Fibroblast of skin of left biceps (primary cell): ENCODE measurements at regions not wholly inside any gene's neighbourhood (a gene's known extent, or its start where the extent isn't known, plus 50 kb on each side); places are given as distances from the start of the nearest gene placed in this dataset.
A peak's percentile ranks its signal among the peaks of the same experiment; 100 is the strongest.

Source experiments
- DNase-seq, 2 experiments: peaks; one replicate each; pipeline ENCODE4 v3.0.0-alpha.2; 2013; ENCODE audit warnings: low read depth in 2 of 2

DNA sequence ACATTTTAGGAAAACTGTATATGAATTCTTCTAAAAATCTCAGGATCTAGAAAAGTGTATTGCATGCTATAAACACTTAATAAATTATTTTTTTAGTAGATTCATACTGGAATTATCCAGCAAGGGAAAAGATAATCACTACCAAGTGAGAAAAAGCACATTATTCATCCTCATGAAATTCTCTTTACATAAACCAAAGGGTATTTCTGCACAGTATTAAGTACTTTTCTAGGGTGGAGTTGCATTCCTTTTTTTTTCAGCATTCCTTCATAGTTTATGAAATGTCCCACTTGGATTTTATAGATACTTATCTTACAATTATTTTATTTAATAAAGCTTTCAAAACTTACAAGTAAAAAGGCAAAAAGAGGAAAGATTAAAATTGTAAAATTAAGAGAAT lies 403.3 kb downstream of the HGF start:
- DNase-seq, result peak in 1 of 2 experiments; percentile 5

DNA sequence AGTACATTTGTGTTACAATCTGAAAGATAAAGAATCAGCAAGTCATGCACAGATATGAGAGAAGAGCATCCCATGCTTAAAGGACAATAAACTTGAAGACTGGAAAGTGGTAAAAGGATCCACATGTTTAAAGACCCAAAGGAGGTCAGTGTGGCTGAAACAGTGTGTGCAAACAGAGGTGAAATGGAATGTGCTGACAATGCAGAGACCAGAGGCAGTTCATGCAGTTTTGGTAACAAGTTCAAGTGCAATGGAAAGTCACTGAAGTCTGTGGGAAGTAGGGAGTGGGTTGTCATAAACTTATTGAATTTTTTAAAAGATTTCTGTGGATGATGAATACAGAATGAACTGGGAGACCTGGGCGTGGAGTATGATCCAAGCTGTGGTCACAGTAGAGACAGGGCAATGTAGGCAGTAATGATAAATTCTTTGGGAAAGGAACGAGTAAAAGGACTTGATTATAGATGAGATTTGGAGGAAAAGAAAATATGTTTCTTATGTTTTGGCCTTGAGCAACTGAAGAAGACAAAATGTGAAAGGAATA lies 408.0 kb downstream of the HGF start:
- DNase-seq, result no peak

DNA sequence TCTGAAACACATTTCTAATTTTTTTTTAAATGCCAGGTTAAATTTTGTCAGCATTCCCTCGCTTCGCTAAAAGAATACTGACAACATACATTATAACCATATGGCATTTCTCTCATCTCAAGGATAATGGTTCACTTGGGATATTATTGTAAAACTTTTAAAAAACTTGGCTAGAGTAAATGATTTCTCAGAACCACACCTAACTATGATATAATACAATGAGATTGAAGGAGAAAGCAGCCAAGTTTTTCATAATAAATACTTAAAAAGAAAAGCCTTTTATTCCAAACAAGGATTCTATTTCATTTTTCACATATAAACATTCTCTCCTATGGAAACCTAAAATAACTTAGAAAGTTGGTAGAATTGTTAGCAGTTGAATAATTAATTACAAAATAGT lies 413.9 kb downstream of the HGF start:
- no peak for DNase-seq

DNA sequence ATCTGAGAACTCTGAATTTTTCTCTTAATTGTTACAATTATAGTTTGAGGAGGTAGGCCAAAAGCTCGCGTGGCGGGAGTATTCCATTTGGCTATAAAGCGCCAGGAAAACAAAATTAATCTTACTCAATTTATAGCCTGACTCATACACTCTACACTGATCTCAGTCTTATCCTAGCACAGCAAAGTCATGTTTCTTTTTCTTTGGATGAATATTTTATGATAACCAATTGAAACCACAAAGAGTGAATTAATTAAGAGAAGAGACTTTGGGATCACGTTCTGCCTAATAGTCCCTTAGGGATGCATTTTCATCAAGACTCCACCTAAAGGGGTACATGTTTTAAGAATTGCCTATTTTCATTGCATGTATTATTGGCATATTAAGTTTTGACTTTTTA lies 420.8 kb downstream of the HGF start:
- DNase-seq, result no peak

DNA sequence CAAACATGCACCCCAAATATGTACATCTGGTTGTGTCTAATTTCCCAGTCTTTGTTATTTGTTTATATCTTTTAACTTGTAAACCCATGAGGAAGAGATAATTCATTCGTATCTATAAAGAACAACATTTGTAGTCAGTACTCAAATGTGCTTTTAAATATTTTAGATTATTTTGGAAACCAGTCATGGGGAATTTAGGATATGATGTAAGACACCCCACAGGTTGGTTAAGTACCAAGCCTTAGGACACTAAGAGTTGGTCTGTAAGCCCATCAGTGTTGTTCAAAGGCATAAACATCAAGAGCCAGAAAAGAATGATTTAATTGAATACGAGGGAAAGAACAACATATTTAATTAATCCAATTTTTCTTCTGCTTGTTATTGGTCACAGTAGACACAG lies 421.1 kb upstream of the SEMA3C start:
- no peak for DNase-seq

DNA sequence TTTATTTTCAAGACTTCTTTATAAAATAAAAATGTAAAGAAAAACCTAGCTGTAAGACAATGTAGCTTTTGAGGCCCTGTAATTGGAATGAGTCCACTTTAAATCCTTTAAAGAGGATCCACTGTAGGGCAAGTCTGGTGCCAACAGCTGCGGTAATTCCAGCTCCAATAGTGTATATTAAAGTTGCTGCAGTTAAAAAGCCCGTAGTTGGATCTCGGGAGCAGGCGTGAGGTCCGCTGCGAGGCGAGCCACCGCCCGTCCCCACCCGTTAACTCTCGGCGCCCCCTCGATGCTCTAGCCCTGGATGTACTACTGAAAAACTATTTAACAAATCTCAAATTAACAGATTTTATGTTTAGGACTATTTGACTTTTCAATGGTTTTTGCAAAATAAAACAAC lies 414.7 kb upstream of the SEMA3C start:
- no peak for DNase-seq

DNA sequence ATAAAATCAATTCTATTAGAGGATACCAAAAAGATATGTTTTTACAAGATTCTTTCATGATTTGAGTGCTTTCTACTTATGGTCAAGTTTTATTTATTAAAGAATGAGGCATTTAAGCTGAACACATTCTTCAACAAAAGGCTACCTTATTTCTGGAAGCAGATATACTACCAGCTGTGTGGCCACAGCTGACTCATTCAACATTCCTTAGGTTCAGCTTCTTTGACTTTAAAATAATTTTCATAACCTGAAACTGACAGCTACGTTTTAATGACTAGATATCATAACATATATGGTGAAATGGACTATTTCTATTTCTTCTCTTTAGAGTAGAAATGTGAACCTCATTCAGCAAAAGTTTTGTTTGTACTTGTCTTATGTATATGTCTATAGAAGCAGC lies 414.2 kb upstream of the SEMA3C start:
- DNase-seq, result peak in 1 of 2 experiments; percentile 21

DNA sequence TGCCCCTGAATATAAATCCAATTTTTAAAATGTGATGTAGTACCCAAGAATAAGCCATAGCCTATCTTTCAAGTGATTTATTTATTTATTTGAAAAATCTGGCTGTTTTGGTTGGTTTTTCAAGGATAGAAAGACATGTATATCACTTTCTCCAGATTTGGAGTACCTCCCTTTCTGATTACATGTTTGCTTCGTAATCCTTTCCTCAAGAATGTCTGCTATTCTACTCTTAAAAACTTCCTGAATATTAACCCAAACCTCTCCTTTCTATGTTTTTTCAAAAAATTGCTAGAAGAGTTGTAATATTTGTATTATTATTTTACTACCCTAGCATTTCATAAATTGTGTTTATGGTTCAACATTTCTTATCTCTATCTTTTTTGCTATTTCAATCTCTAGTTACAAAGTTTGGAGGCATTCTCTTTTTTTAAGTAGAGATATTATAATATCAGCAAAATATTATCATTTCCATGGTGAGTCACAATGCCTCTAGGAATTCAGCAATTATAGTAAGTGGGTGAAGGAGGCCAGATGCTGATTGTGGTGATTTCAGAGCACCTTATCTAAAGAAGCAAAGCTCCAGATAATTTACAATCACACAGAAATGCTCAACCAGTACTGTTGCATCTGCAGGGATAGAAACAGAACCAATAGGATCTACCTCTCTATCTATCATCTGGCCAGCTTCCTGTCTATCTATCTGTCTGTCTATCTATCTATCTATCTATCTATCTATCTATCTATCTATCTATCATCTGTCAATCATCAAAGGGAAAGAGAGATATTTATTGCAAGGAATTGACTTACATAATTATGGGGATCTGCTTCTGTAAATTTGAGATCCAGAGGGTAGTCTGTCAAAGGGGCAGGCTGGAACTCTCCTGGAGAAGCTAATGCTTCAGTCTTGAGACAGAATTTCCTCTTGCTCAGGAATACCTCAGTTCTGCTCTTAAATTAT lies 412.5 kb upstream of the SEMA3C start:
- no peak for DNase-seq

DNA sequence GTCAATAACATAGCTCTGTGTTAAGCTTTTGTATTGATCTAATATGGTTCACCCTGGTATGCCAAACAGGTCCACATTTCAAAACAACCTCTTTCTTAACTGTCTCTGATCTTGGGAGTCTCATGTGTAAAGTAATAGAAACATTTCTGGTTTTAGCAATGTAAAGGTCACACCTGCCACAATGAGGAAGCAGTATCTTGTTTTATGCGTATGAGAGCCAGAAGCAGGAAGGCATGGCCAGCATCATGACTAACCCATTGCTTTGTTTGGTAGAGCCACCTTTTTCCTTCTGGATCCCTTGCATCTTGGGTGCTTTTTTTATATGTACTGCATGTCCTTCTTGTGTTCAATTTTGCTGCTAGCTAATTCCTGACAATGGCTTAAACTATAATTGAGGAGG lies 411.3 kb upstream of the SEMA3C start:
- no peak for DNase-seq

DNA sequence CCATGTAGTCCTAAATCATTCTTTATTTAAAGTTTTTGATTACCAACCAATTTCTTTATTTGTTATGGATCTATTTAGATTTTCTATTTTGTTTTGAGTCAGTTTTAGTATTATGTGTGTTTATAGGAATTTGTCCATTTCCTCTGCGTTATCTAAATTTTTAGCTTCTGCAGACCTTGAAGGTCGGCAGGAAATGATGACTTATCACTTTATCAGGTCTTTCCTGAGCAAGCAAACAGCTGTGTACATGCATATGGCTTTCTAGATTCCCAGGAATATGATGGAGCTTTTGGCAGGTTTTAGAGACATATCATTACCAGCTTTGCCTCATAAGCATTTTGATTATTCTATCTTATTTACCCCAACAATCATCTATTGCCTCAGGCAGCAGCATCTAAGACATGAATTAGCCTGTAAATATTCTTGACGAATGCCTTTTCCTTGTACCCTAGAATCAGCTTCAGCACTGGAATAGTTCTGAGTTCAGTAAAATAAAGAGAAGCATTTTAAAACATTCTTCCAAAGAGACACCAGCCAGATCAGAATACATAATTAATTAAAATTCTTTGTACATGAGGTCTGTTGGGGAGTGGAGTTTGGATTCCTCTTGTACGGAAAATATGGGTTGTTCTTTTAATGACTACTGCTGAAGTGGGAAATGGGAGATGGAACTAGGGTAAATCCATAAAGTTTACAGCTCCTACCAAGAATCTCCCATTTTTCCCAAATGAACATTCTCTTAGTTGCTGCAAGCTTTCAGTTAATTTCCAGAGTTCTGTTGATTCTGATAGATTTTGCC lies 408.8 kb upstream of the SEMA3C start:
- DNase-seq, result no peak

DNA sequence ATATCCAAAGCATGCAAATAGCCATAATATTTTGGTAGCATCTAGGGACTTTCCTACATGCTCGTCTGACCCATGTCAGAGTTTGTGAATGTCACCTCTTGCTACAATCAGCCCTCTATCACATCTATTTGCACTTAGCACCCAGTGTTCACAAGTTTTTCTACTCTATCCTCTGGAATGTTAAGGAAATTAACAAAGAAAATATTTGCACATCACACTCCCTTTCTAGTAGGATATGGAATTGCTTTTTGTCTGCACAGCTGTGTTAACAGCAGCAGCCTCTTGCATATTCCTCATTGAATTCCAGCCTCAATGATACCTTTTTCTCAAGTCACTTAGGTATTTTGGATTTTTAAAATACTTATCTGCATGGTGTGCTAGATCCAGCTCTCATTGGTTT lies 403.1 kb upstream of the SEMA3C start:
- no peak for DNase-seq

DNA sequence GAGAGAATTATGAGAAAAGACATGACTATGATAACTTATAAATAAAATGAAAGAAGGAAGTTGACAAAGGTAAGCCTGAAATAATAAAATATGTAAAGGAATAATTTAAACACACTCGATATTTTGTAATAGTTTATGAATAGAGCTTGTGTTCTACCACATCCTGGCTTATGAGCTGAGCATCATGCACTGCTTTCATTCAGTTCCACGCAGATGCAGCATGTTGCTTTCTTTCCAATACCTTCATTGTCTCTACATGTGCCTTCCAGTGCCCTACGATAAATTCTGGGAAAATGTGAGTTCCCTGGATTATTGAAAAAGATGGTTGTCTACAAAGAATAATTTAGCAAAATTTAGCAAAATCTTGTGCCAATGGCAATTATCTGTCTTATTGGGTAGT lies 398.9 kb upstream of the SEMA3C start:
- DNase-seq, result no peak

DNA sequence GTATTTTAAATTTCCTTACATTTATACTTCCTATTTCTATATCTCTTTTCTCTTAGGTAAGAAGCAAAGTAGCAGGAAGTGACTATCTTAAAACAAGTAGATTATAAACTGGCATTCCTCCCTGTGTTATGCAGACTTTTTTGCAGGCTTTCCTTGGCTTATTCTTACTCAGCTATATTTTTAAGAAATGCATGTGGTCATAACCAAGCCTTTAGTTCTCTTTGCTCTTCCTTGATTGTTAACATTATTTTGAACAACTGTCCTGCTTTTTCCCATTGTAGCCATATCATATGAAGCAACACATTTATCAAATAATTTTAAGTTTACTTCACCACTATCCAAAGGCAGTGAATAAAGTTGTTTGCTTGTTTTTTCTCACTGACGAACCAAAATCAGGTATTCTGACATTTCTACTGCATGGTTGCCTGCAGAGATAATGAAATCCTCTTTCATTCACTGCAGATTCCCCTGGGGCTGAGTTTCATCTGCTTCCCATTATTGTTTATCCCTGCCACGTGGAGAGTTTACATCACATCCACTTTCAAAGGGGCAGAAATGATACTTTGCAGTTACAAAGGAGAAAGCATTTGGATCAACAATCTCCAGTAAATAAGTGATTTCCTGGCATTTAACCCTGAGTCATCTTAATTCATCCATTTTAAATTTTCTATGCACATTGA lies 389.9 kb upstream of the SEMA3C start:
- peak in 1 of 2 experiments; percentile 28 for DNase-seq

DNA sequence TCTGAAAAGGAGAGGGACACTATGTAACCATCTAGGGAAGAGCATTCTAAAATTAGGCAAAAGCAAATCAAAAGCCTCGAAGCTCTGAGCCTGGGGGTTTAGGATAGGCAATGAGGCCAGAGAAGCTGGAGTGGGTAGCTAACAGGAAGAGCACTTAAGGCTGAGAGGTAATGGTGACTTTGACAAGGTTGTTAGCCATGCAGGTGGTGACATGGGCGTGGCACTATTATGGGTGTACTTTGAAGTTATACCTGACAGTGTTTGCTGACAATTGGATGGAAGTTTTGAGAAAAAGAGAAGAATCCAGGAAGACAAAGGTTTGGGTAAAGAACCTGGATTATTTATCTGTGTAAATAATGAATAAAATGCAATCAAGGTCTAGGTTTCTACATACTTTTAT lies 383.0 kb upstream of the SEMA3C start:
- no peak for DNase-seq

DNA sequence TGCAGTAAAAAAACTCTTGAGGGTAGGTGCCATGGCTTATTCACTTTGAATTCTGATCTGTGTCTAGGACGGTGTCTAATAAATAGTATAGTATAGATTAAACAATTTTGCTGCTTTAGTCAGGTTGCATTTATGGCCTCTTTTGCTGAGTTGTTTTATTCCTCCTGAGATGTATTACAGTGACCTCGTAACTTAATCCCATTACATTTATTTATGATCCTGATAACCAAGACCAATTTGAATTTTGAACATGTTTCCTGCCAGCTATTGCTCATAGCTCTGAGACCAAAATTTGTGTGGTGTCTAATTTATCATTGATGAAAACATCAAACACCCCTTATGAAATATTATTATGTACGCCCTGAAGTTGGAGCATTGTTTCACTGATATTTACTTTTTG lies 381.9 kb upstream of the SEMA3C start:
- no peak for DNase-seq

DNA sequence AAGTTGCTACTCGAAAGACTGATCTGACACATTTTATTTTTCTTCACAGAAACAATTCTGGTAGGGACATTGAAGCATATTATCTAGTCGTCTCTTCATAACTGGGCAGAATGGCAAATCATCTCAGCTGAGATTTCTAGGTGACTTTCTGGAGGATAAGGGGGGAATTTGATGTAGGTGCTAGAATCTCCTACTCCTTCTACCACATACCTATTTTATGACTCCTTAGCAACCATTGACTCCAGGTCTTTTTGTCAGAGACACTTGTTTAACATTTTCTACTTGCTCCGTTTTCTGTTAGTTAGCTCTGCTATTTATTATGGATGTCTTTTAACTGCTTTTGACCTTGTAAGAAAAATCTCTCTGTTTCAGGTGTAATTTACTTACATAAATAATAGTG lies 380.9 kb upstream of the SEMA3C start:
- no peak for DNase-seq

DNA sequence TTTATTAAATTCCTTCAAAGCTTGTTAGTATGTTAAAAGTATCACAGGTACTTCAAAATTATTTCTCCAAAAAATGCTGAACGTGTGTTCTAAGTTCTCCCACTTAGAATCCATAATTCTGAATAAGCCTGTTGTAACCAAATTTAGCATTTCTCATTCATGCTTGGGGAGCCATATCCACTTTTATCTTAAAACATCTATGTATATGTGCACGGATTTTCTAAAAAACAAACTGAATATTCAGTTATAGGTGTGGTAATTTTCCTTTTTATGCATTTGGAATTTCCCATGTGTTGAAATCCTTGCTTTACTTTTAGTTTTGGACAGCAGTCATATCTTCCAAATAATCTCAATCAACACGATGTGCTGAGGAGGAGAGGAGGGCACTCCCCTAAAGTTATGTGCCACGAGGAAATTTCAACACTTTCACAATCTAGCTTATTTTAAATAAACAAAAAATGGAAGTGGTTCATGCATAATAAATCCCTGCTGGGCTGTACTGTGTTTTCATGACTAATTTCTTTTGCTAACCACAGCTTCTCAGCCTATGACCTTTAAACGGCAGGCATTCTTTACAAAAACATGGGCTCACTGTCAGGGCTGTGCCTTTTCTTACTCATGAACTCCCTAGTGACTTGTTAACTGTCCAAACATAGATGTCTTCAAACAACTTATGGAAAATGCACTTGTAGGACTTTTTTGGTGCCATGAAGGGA lies 380.3 kb upstream of the SEMA3C start:
- DNase-seq, result peak; percentile 82 to 89

DNA sequence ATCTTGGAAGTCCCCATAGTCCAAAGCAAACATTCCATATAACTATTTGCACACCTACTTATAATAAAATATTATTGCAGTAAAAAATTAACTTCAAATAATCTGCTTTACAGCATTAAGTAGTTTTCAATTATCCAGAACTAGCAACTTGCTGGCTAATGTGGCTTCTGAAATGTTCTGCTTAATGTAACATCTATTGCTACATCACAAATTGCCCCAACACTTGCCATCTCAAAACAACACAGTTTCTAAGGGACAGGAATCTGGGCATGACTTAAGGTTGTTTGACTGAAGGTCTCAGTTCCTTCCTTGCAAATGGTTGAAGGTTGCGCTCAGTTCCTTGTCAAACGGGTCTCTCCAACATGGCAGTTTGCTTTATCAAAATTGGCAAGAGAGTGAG lies 378.5 kb upstream of the SEMA3C start:
- DNase-seq, result no peak

DNA sequence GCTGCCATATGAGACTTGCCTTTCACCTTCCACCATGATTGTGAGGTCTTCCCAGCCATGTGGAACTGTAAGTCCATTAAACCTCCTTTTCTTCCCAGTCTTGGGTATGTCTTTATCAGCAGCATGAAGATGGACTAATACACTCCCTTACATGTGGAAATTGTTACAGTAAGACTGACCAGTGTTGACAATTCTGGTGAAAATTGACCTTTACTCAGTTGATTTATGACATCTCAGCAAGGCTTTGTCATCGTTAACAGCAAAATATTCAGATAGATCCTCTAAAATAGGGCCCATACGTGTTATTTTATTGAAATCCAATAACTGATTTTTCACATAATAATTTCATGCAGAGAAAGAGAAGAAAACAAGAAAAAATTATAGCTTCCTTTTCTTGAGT lies 377.9 kb upstream of the SEMA3C start:
- DNase-seq, result no peak

DNA sequence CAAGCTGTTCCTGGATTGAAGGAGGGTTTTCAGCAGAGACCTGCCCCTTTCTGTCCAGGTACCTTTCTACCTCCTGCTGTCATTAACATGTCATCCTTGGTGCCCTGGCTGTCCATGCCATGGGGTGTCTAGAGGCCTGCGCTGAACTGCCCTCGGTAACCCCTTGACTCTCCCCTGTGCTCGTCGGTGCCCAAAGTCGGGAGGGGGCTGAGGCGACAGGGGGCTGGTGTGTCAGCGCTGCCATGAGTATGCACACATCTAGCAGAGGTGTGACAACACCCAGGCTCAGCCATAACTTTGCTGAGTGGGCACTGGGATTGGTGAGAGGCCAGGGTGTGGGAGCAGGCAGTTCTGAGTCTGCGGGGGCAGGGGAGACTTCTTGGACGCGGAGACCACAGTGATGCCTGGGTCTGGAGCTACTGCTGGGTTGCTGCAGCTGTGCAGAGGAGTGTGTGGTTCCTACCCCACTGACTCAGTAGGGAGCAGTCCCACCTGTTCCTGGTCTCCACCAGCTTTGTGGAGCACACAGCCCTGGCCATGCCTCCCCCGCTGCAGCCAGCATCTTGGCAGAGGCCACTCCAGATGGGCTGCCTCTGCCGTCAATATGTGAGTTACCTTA lies 376.2 kb upstream of the SEMA3C start:
- no peak for DNase-seq

DNA sequence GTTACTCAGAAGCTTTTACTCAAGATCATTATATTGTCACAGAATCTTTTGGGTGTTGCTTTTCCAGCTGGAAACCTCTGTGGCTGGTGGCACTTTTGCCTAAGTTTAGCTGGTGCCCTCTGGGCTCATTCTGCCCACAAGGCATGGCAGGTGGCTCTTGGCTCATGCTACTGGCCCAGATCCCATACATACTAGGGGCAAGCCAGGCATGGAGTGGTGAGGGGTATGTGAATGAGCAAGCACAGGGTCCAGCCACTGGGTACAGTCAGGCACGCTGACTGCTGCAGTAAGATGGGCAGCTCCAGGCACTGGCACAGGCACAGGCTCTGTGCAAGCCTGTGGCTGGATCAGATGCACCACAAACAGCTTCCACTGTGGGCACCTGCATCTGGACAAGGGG lies 375.0 kb upstream of the SEMA3C start:
- DNase-seq, result no peak
